Eye (tissue), 1 donor: ENCODE measurements at regions not wholly inside any gene's neighbourhood (a gene's known extent, or its start where the extent isn't known, plus 50 kb on each side); places are given as distances from the start of the nearest gene placed in this dataset.
"Not testable (repeated sequence)": the region's sequence is repeated elsewhere in the genome, so short reads cannot be mapped to it uniquely, and the experiment has no call there.

ENCODE experiments used
- DNase-seq: peaks from one replicate; pipeline ENCODE4 v3.0.0-alpha.2; 2015

DNA sequence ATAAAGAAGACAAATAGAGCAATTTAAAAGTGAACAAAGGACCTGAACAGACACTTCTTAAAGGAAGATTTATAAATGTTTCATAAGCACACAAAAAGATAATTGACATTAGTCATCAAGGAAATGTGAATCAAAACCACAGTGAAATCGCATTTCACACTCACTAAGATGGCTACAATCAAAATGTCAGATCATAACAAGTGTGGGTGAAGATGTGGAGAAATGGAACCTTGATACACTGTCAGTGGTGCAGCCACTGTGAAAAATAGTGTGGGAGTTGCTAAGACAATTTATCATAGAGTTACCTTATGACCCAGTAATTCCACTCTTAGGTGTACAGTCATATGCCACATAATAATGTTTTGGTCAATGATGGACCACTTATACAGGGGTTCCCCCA, 54.5 kb upstream of the HTR4 start:
- DNase-seq = no peak

DNA sequence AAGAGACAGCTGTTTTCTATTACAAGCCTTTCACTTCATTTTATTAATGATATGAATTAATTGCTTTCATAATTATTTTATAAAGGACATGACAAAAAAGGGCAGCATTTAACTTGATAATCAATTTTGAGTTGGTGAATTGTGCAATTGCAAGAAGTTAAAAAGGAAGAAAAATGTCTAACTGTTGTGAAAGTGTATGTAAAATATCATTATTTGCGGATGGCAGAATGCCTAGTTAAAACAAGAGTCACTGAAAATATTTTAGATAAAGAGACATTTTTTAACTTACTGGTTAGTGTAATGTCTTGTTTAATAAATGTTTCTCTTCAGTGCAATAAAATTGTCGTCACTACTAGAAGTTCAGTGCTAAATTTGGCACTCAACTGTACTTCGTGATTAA, 57.6 kb upstream of the HTR4 start:
- no peak for DNase-seq

DNA sequence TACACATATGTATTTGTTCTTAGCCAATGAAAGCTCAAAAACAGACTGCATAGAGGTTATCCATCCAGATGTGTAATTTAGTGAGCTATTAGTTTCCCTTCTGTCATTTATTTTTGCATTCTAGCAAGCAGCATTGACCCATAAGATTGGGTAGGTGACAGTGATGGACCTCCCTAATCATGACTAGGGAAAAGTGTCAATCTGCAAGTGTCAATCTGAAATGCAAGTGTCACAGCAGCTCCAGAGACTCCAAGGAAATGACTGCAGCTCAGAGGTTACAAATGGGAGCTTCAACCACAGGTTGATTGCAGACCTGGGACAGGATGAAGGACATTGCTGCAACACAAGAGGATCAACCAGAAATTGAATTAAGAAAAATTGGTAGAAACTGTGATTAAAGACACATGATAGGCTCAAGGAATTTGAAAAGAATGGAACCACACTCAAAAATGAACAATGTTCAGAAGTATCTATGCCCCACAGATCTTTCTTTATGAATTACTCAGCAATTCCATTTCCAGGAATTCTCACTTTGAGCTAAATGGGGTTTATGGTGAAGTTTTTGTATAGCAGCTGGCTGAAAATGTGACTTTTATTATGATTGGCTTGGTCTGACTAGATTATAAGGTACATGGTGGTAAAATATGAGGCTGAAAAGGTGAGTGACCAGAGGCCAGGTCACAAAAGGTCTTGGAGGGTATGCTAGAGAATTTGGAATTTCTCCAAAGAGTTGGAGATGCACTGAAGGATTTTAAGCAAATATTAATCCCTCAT, 59.6 kb upstream of the HTR4 start:
- no peak for DNase-seq

DNA sequence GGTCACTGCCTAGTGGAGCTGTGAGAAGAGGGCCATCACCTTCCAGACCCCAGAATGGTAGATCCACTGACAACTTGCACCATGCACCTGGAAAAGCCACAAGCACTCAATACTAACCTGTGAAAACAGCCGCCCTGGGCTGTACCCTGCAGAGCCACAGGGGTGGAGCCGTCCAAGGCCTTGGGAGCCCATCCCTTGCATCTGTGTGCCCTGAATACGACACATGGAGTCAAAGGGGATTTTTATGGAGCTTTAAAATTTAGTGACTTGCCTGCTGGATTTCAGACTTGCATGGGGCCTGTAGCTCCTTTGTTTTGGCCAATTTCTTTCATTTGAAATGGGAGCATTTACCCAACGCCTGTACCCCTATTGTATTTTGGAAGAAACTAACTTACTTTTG, 62.4 kb upstream of the HTR4 start:
- DNase-seq = no peak

DNA sequence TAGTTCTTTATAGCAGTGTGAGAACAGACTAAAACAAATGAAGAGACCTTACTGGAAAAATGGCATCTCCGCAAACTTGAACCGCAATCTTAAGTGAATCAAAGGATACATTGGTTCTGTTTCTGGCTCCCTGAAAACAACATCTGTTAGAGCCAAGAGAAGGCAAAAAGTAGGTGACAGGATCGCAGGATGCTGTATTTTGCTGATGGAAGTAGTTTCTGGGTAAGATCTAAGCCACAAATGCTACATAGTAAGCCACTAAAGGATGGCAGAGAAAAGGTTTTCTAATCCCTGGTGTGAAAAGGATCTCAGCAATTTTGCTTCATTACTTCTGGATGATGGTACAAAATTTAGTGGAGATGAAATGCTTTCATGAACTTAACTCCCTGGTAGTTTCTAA, 63.3 kb upstream of the HTR4 start:
- no peak for DNase-seq

DNA sequence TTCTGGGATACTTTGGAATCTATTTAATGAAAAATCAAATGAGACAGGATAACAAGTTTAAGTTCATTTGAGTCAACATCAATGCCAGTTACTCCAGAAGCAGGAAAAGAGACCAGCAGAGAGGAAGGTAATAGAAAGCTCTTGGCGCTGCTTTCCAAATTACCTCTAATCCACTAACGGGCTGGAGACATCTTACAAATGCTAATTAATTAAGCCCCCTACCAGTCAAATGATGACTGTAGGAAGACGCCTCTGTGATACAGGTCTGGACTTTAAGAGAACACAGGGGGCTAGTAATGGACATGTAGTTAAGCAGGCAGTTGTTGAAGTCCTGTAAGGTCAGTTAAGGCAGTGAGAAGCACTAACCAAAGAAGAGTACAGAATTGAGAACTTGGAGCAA, 65.3 kb upstream of the HTR4 start:
- DNase-seq = no peak

DNA sequence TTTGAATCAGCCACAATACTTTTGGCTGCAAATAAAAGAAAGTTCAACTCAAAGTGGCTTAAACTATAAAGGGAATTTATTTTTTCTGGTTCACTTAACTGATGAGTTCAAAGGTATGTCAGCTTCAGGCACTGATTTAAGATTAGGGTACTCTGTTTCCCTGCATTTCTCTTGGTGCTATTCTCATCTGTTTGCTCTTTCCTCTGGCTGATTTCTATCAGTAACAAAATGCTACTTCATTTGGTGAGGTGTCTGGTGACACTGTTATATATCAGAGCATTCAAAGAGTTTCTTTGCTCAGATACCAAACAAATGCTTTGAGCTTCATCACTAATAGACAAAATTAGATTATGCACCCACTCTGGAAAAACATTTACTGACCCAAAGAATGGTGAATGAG, 65.9 kb upstream of the HTR4 start:
- DNase-seq = no peak

DNA sequence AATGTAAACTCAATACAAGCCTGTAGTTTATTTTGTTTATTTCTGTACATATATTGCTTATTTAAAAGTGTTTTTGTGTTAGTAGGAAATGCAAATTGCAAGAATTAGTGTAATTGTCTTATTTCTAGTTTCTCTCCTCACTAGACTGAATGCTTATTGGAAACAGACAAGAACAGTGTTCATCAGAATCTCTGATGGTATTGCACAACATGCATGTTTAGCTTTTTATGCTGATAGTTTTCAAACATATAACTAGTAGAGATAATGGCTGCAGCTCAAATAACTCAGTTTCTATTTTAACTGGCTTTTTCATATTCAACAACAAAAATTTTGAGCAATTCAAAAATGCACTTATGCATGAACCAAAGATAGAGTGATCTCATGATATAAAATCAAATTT, 68.8 kb upstream of the HTR4 start:
- DNase-seq = no peak

DNA sequence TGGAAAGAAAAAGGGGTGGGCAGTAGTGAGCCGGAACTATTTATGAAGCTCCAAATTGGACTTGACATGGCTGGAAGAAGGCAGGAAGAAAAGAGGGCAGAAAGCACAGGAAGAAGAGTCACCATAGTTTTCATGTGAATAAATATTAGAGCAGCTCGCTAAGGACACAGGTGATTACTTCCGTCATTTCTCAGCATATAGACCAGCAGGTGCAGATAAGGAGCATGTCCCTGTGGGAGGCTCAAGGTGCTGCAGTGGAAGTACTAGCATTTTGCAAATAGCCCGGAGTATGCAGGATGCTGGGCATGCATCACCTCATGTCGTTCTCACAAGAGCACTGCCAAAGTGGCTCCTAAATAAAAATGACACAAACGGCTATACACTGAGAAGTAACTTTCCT, 71.3 kb upstream of the HTR4 start:
- no peak for DNase-seq

DNA sequence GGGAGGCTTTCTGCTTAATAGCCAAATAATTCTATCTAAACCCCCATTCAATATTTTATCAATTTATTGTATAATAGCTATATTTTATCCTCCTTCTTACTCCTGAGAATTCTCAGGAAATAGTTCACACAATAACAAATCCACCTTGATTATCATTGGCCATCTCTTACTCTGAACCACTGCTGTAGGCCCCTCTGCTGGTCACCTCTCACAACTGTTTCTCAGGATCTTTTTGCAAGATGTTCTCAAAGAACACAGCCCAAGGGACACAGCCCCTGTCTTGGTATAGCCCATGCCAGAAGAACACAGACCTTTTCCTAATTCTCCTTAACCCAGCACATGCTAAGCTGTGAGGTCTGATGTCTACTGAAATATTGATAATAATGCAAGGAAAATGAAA, 74.9 kb upstream of the HTR4 start:
- DNase-seq = no peak

DNA sequence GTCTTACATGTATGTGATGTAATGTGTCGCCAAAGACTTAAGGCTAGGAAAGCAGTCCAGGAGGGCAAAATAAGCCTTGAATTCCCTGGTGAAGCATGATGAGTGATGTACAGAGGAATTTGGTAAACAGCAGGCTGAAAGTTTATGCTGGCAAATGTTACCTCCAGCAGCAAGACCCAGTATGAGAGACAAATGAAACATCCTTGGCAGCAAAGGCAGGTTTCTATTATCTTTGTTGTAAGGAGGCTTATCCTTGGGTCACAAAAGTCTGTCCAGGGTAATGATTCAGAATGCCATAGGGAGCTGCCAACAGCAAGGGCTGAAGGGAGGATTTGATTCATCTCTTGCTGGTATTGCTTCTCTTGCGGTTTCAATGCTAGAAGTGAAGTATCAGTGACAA, 75.9 kb upstream of the HTR4 start:
- DNase-seq = no peak

DNA sequence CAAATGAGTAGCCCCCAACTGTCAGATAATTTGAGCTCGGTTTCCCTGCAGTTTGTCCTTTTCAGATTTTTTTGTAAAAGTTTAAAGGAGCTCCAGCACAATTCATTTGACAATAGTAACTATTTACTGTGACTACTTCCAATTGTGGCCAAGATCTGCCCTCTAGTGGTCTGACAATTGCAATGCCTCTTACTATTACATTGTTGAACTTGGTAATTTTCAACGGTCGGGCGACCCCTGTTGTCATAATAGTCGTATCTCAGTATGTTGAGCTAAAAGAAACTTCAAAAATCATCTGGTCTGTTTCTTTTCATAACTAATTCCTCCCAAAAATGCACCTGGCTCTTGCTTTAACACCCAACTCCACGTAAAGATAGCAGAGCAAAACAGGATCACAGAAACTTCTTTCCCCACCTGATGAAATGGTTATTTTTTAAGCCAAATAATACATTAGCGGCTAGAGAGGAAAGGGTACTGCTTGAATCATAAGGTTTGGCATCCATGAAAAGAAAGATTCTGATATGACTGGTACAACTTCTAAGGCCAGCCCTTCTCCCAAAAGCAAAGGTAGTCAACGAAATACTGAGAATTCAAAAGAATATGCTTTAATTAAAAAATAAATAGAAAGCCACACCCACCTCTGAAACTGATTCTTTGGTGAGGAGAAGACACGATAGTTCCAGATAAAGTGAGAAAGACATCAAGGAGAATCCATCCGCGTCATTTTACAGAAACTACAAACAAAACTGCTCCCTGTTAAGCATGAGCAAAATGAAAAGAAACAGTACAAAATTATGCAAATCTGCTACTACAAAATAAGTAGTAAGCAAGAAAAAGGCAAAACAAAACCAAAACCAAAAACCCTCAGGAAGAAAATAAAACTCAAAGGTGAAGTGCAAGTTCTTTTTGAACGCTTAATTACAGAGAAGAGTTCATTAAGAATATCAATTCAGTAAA, 76.9 kb upstream of the HTR4 start:
- DNase-seq = peak; percentile 93

DNA sequence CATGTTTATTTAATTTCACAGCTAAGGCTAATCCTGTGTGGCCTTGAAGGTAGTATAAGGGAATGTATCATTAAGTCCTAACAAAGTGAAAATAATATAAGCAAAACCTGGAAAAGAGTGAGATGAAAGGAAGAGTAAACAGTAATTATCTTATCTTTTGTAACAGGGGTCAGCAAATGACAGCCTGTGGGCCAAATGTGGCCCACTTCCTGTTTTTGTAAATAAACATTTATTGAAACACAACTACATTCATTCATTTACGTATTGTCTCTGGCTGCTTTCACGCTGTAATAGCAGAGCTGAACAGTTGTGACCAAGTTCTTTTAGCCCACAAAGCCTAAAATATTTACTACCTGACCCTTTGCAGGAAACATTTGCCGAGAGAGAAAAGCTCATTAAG, 78.4 kb upstream of the HTR4 start:
- DNase-seq = no peak

DNA sequence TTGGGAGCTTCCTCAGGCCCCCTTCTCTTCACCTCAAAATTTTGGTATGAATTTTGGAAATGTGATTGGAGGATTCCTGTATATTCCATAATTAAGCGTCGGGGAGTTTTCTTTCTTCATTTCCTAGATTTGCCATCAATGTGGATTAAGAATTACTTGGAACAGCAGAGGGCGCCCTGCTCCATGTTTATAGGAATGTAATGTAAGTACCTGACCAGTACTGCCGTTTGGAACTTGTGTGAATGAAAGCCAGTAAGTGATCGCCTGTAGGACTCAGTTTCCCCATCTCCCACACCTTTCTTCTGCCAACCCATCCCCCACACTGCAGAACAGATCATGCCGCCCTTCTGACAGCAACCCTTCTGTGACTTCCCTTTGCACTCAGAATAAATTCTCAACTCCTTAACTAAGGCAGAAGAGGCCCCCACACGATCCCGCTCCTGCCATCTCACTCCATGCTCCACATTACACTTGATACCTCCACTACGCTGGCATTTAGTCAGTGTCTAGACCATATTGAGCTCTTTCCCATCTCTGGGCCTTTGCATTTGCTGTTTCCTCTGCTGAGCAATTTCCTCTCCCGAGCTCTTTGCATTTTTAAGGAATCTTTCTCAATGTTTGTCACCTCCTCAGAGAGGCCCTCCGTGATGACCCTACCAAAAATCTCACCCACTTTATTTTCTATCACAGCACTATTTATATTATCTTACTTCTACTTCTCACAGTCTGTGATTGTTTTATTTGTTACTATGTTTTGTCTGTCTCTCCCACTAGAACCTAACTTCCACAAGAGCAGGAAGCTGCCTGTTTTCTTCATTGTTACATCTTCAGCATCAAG, 79.5 kb upstream of the HTR4 start:
- peak; percentile 92 for DNase-seq

DNA sequence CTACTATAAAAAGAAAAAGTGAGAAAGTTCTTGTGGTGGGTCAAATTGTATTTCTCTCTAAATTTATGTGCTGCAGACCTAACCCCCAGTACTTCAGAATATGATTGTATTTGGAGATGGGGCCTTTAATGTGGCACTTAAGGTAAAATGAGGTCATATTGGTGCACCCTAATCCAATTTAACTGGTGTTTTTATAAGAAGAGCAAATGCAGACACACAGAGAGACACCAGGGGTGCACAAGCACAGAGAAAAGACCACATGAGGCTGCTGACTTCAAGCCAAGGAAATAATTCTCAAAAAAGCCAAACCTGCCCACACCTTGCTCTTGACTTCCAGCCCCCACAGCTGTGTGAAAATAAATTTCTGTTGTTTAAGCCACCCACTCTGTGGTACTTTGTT, 80.2 kb upstream of the HTR4 start:
- DNase-seq = no peak

DNA sequence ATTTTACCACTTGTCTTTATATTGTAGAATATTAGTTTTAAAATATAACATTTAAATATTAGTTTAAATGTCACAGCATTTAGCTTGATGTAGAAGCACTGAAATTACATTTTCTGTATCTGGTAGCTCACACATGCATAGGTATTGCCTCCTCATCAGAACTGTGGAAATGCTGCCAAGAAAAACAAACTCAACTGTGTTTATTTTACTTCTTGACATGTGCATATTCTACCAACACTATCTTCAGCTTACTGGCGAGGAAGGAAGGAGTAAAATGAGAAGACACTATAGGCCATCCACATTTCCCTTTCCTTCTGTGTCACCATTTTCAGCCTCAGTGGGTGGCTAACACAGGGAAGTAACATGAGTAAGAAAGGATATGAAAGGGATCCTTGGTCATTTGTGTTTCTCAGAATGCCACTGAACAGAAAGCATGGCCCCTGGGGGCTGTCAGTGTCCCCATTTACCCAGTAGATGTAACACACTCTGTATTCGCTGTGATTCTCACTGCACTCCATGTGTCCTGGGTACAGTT, 81.0 kb upstream of the HTR4 start:
- no peak for DNase-seq

DNA sequence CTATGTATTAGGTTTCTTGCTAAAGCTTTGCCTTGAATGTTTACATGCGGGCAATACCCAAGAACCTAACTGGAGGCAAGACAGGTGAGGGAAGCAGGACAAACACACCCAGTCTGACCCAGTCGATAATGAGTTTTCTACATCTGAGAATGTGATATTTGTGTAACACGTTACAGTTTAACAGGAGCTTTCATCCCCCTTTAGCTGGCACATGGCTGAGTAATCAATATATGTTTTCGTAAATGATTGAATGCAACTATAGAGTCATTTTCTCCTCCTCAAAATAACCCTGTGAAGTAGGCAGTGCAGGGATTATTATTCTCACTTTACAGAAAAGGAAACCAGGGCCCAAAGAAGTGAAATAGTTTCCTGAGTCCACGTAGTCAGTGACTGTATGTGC, 84.7 kb upstream of the HTR4 start:
- no peak for DNase-seq

DNA sequence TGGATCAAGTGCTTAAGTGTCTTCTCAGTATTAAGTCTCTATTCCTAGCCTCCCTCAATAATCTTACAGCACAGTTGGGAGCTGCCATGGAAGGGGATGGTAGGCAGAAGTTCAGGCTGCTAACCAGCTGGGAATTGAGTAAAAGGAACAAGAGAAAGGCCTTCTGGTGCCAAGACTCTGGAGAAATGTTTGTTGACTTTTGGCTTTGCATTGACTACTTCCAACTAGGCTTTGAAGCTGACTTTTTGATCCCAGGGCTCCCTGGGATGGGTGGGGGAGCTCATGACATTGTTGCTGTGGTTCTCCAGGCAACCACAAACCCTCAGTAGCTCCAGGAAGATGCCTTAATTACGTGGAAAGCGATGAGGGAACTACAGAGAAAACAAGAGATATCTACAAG, 85.2 kb upstream of the HTR4 start:
- DNase-seq = no peak

DNA sequence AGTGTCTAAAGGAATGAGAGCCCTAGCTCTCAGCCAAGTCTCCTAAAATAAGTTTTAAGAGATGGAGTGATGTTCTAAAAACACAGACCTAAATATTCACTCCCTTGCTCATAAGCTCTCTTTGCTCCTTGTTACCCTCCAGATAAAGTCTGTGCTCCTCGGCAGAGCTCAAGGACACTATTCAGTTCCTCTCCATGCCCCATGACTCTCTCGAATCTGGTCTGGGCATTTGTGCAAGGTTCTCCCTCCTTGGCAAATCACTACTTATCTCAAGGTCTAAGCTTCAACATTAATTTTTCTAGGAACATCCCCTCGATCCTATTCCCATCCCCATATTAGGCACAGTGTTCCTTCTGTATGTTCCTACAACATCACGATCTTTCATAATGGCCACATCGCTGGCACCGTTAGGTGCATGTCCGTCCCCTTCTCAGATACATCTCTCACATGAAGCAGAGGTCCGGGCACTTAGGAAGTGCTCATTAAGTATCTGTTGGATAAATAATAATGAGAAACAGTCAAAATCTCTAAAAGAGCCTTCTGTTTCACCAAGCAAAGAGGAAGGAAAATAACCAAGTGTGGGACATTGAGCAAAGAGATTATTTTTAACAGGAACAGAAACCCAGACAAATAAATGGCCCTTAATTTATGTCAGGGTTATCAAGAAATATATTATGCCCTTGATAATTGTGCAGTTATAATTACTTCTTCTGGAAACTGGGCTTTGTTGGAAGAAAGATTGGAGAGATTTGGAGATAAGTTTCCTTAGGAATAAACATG, 85.9 kb upstream of the HTR4 start:
- DNase-seq = no peak

DNA sequence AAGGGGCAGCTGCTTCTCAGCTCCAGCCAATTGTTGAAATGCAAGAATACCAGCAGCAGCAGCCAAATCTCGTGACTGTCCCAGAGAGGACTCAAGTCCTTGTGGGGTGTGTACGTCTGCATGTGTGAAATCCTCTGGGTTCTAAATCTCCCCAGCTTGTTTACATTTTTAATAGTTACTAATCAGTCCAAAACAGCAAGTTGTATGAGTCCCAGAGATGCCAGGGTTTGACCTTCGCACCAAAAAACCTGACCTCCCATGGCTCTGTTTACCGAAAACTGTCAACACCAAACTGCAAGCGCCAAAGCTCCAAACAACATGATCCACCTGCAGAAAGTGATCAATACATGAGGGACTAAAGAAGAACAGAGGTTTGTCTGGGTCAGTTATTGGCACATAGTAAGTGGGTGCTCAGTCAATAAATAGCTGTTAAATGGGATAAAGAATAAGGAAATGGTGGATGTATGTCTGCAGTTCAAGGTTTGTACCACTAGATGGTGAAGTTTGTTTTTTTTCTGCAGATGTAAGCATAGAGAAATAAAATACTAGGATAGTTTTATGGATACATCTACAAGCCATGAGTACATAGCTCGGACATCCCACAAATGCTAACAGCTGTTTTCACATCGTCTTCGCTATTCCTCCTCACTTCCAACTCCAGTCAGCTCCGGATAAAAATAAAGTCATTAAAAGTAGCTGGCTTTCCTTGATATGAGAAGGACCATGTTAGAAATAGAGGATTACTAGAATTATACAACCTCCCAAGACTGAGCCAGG, 85.3 kb upstream of the ADRB2 start:
- DNase-seq = peak; percentile 77

DNA sequence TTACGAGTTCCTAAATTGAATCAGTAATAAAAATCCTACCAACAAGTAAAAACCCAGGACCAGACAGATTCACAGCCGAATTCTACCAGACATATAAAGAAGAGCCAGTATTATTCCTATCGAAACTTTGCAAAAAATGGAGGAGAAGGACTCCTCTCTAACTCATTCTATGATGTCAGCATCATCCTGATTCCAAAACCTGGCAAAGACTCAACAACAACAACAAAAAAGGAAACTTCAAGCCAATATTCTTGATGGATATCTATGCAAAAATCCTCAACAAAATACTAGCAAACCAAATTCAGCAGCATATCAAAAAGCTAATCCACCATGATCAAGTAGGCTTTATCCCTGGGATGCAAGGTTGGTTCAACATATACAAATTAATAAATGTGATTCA, 84.6 kb upstream of the ADRB2 start:
- DNase-seq = not testable (repeated sequence)
